ENCODE measurements at regions not wholly inside any gene's neighbourhood (a gene's known extent, or its start where the extent isn't known, plus 50 kb on each side); places are given as distances from the start of the nearest gene placed in this dataset.

DNA sequence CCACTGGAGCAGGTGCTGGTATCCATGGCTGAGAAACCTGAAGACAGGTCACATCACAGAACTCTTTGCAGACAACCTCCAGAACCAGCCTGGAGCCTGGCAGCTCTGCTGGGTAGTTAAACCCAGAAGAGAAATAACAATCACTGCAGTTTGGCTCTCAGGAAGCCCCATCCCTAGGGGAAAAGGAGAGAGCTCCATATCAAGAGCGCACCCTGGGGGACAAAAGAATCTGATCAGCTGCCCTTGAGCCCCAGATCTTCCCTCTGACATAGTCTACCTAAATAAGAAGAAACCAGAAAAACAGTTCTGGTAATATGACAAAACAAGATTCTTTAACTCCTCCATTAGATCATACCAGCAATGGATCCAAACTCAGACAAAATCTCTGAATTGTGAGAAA is 823.2 kb upstream of the FRG1 start (continued):
- TF ChIP-seq, protein P1, sequence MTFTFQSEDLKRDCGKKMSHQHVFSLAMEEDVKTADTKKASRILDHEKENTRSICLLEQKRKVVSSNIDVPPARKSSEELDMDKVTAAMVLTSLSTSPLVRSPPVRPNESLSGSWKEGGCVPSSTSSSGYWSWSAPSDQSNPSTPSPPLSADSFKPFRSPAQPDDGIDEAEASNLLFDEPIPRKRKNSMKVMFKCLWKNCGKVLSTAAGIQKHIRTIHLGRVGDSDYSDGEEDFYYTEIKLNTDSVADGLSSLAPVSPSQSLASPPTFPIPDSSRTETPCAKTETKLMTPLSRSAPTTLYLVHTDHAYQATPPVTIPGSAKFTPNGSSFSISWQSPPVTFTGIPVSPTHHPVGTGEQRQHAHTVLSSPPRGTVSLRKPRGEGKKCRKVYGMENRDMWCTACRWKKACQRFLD (tag by site-specific recombination; IDR thresholded peaks at IDR 0.05), result no peak
- no peak for TF ChIP-seq ZNF558 (tag by site-specific recombination; IDR thresholded peaks at IDR 0.05)
- TF ChIP-seq ZNF549 (tag by site-specific recombination; IDR thresholded peaks at IDR 0.05), result no peak
- no peak for TF ChIP-seq ZFP69B (tag by site-specific recombination; IDR thresholded peaks at IDR 0.05)
- TF ChIP-seq ZFP41 (tag by site-specific recombination; IDR thresholded peaks at IDR 0.05; ENCODE audit: borderline replicate concordance), result no peak
- no peak for TF ChIP-seq ZNF416 (tag by site-specific recombination; IDR thresholded peaks at IDR 0.05)
- TF ChIP-seq IKZF3 (tag by site-specific recombination; IDR thresholded peaks at IDR 0.05), result no peak
- no peak for TF ChIP-seq ZNF394 (tag by site-specific recombination; IDR thresholded peaks at IDR 0.05; ENCODE audit: borderline replicate concordance)
- no peak for TF ChIP-seq ZNF747 (tag by site-specific recombination; IDR thresholded peaks at IDR 0.05)

DNA sequence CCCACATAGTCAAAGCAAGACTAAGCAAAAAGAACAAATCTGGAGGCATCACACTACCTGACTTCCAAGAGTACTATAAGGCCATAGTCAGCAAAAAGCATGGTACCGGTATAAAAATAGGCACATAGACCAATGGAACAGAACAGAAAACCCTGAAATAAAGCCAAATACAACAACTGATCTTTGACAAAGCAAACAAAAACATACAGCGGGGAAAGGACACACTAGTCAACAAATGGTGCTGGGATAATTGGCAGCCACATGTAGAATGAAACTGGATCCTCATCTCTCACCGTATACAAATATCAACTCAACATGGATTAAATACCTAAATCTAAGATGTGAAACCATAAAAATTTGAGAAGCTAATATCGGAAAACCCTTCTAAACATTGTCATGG is 819.3 kb upstream of the FRG1 start:
- no peaks in the 10 kb centered on the region for H3K4me1 ChIP-seq (ENCODE audit: control insufficient read depth, insufficient read depth, low read length)
- no peaks in the 10 kb centered on the region for H3K9me3 ChIP-seq (ENCODE audit: control insufficient read depth, insufficient read depth, low read depth, low read length)
- TF ChIP-seq SALL2 (tag by site-specific recombination; IDR thresholded peaks at IDR 0.05; ENCODE audit: borderline replicate concordance) (no peak), YY1 (tag by site-specific recombination; IDR thresholded peaks at IDR 0.05) (no peak), ZNF10 (tag by site-specific recombination; IDR thresholded peaks at IDR 0.05) (no peak), ZNF473 (tag by site-specific recombination; IDR thresholded peaks at IDR 0.05) (no peak), ZNF785 (tag by site-specific recombination; IDR thresholded peaks at IDR 0.05) (no peak), HOXA7 (CRISPR knock-in tag; IDR thresholded peaks at IDR 0.05; ENCODE audit: borderline replicate concordance) (no peak), ZNF121 (tag by site-specific recombination; IDR thresholded peaks at IDR 0.05) (no peak), ZNF175 (tag by site-specific recombination; IDR thresholded peaks at IDR 0.05) (no peak), HOXC10 (CRISPR knock-in tag; IDR thresholded peaks at IDR 0.05) (no peak), ZNF23 (tag by site-specific recombination; IDR thresholded peaks at IDR 0.05; ENCODE audit: borderline replicate concordance) (no peak), ZNF133 (tag by site-specific recombination; IDR thresholded peaks at IDR 0.05) (no peak)
- no peaks in the 10 kb centered on the region for H3K36me3 ChIP-seq (ENCODE audit: control insufficient read depth in 2 of 2, insufficient read depth in 1 of 2, low read length in 2 of 2)
- POLR2A ChIA-PET, result no interaction called here
- CTCF ChIA-PET, result no interaction called here
- no peak overlapping the region for H3K4me3 ChIP-seq (ENCODE audit: low read depth, low read length)
- no peak overlapping the region for H3K27ac ChIP-seq (ENCODE audit: extremely low read depth, low read depth, low read length)

DNA sequence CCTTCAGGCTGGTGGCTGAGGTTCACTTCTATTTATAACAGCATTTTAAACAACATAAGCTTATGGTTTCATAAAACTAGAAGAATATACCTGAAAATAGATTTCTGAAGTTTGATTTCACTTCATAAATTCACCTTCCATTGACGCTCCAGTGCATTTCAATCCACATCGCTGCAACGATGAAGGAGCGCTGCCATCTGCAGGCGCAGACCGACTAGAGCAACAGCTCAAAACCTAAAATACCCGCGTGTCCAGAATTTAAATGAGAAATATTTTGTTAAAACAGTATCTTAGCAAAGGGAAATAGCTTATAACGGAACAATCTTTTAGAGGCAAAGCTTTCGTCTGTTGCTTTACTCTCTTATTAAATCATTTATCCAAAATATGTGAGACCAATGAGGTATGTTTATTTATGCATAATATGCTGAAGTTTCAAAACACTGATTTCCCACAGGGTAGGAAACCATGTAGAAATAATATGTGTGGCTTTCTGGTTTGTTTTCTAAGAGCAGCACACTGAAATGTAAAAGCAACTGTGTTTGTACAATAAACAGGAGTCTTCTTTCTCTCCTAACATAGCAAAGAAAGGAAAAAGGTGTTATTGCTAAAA is 816.4 kb upstream of the FRG1 start:
- H3K9me3 ChIP-seq (ENCODE audit: control insufficient read depth, insufficient read depth, low read depth, low read length), result no peaks in the 10 kb centered on the region
- ChIA-PET CTCF (interaction anchor here (0.6 to 1.2 kb wide), 7 partner anchors 10 to 447 kb away, joined by 3 to 5 read pairs (median 3); no protein-coding TSS in a partner anchor), POLR2A (no interaction called here)
- no peak overlapping the region for H3K4me3 ChIP-seq (ENCODE audit: low read depth, low read length)
- no peaks in the 10 kb centered on the region for H3K36me3 ChIP-seq (ENCODE audit: control insufficient read depth in 2 of 2, insufficient read depth in 1 of 2, low read length in 2 of 2)
- H3K4me1 ChIP-seq (ENCODE audit: control insufficient read depth, insufficient read depth, low read length), result no peaks in the 10 kb centered on the region
- H3K27ac ChIP-seq (ENCODE audit: extremely low read depth, low read depth, low read length), result no peak overlapping the region
- TF ChIP-seq, protein P2, sequence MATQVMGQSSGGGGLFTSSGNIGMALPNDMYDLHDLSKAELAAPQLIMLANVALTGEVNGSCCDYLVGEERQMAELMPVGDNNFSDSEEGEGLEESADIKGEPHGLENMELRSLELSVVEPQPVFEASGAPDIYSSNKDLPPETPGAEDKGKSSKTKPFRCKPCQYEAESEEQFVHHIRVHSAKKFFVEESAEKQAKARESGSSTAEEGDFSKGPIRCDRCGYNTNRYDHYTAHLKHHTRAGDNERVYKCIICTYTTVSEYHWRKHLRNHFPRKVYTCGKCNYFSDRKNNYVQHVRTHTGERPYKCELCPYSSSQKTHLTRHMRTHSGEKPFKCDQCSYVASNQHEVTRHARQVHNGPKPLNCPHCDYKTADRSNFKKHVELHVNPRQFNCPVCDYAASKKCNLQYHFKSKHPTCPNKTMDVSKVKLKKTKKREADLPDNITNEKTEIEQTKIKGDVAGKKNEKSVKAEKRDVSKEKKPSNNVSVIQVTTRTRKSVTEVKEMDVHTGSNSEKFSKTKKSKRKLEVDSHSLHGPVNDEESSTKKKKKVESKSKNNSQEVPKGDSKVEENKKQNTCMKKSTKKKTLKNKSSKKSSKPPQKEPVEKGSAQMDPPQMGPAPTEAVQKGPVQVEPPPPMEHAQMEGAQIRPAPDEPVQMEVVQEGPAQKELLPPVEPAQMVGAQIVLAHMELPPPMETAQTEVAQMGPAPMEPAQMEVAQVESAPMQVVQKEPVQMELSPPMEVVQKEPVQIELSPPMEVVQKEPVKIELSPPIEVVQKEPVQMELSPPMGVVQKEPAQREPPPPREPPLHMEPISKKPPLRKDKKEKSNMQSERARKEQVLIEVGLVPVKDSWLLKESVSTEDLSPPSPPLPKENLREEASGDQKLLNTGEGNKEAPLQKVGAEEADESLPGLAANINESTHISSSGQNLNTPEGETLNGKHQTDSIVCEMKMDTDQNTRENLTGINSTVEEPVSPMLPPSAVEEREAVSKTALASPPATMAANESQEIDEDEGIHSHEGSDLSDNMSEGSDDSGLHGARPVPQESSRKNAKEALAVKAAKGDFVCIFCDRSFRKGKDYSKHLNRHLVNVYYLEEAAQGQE (tag by site-specific recombination; IDR thresholded peaks at IDR 0.05), result no peak
- no peak for TF ChIP-seq ZNF140 (tag by site-specific recombination; IDR thresholded peaks at IDR 0.05)
- TF ChIP-seq ZNF548 (tag by site-specific recombination; IDR thresholded peaks at IDR 0.05), result no peak
- no peak for TF ChIP-seq OSR2 (tag by site-specific recombination; IDR thresholded peaks at IDR 0.05)
- no peak for TF ChIP-seq MEIS1 (CRISPR knock-in tag; IDR thresholded peaks at IDR 0.05; ENCODE audit: borderline replicate concordance)
- TF ChIP-seq ZNF416 (tag by site-specific recombination; IDR thresholded peaks at IDR 0.05), result no peak
- TF ChIP-seq KLF10 (tag by site-specific recombination; IDR thresholded peaks at IDR 0.05), result no peak
- no peak for TF ChIP-seq ZNF10 (tag by site-specific recombination; IDR thresholded peaks at IDR 0.05)
- TF ChIP-seq, protein P3, sequence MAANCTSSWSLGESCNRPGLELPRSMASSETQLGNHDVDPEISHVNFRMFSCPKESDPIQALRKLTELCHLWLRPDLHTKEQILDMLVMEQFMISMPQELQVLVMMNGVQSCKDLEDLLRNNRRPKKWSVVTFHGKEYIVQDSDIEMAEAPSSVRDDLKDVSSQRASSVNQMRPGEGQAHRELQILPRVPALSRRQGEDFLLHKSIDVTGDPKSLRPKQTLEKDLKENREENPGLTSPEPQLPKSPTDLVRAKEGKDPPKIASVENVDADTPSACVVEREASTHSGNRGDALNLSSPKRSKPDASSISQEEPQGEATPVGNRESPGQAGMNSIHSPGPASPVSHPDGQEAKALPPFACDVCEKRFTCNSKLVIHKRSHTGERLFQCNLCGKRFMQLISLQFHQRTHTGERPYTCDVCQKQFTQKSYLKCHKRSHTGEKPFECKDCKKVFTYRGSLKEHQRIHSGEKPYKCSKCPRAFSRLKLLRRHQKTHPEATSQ (tag by site-specific recombination; IDR thresholded peaks at IDR 0.05), result no peak
- no peak for TF ChIP-seq ZNF596 (tag by site-specific recombination; IDR thresholded peaks at IDR 0.05)
- TF ChIP-seq ZNF501 (tag by site-specific recombination; IDR thresholded peaks at IDR 0.05), result no peak
- no peak for TF ChIP-seq ZNF830 (tag by site-specific recombination; IDR thresholded peaks at IDR 0.05; ENCODE audit: low read depth)
- TF ChIP-seq ZNF157 (tag by site-specific recombination; IDR thresholded peaks at IDR 0.05), result no peak
- TF ChIP-seq SALL2 (tag by site-specific recombination; IDR thresholded peaks at IDR 0.05; ENCODE audit: borderline replicate concordance), result no peak
